GM04503 (cell line): ENCODE measurements at regions not wholly inside any gene's neighbourhood (a gene's known extent, or its start where the extent isn't known, plus 50 kb on each side); places are given as distances from the start of the nearest gene placed in this dataset.

Source experiments
- DNase-seq: peaks from one replicate; pipeline ENCODE4 v3.0.0-alpha.2; 2012; ENCODE audit warnings: low read depth

GRCh38 chr2:43054367-43054766, 172.0 kb downstream of the ZFP36L2 start:
- DNase-seq = no peak

- no peak for DNase-seq
Measured at GRCh38 chr2:43052944-43053306, 173.5 kb downstream of the ZFP36L2 start.

- no peak for DNase-seq
Measured at GRCh38 chr2:43052204-43052943, 174.0 kb downstream of the ZFP36L2 start.

- no peak for DNase-seq
Measured at GRCh38 chr2:43051338-43051737, 175.1 kb downstream of the ZFP36L2 start.

GRCh38 chr2:43050866-43051265, 175.5 kb downstream of the ZFP36L2 start:
- no peak for DNase-seq

GRCh38 chr2:43049836-43050801, 176.3 kb downstream of the ZFP36L2 start:
- no peak for DNase-seq

- no peak for DNase-seq
Measured at GRCh38 chr2:43047187-43047780, 179.1 kb downstream of the ZFP36L2 start.

- DNase-seq = no peak
Measured at GRCh38 chr2:43045866-43046265, 180.5 kb downstream of the ZFP36L2 start.

- no peak for DNase-seq
Measured at GRCh38 chr2:43044093-43044681, 182.2 kb downstream of the ZFP36L2 start.

GRCh38 chr2:43043553-43043870, 182.9 kb downstream of the ZFP36L2 start:
- DNase-seq = no peak

GRCh38 chr2:43041661-43042360, 184.6 kb downstream of the ZFP36L2 start:
- DNase-seq = peak; percentile 72

GRCh38 chr2:43041173-43041591, 185.2 kb downstream of the ZFP36L2 start:
- no peak for DNase-seq

GRCh38 chr2:43040084-43040854, 186.1 kb downstream of the ZFP36L2 start:
- no peak for DNase-seq

- no peak for DNase-seq
Measured at GRCh38 chr2:43039376-43040080, 186.9 kb downstream of the ZFP36L2 start.

GRCh38 chr2:43038696-43039094, 187.7 kb downstream of the ZFP36L2 start:
- no peak for DNase-seq

GRCh38 chr2:43038034-43038695, 188.2 kb downstream of the ZFP36L2 start:
- no peak for DNase-seq

GRCh38 chr2:43035922-43036321, 190.5 kb downstream of the ZFP36L2 start:
- no peak for DNase-seq

GRCh38 chr2:43034921-43035320, 191.5 kb downstream of the ZFP36L2 start:
- no peak for DNase-seq

- no peak for DNase-seq
Measured at GRCh38 chr2:43034242-43034619, 192.2 kb downstream of the ZFP36L2 start.
